Astrocyte (in vitro differentiated cells and primary cell): ENCODE measurements at regions not wholly inside any gene's neighbourhood (a gene's known extent, or its start where the extent isn't known, plus 50 kb on each side); places are given as distances from the start of the nearest gene placed in this dataset.

Experiments used
- DNase-seq: peaks from one replicate; pipeline ENCODE4 v3.0.0-alpha.2; 2010; ENCODE audit warnings: low read depth
- FAIRE-seq: peaks from 2 replicates; lab custom pipeline; 2011; peaks lifted over from hg19 to GRCh38; lab: Jason Lieb, UNC
- H2AFZ ChIP-seq: 2 replicates; pipeline ENCODE4 v1.6.0; 2012; ENCODE audit warnings: low read depth, low read length, inconsistent platforms
- H3K27ac ChIP-seq: 2 replicates; pipeline ENCODE4 v1.5.1; 2011; ENCODE audit warnings: low read depth, low read length, inconsistent platforms
- H3K27me3 ChIP-seq: 2 replicates; pipeline ENCODE4 v1.6.0; 2011; ENCODE audit warnings: low read length, inconsistent platforms; ENCODE audit not compliant: insufficient read depth
- H3K36me3 ChIP-seq: 2 replicates; pipeline ENCODE4 v1.5.1; 2011; ENCODE audit warnings: low read length, inconsistent platforms; ENCODE audit not compliant: insufficient read depth
- H3K4me1 ChIP-seq: 2 replicates; pipeline ENCODE4 v1.5.1; 2011; ENCODE audit warnings: low read length, inconsistent platforms; ENCODE audit not compliant: insufficient read depth
- H3K4me2 ChIP-seq: 2 replicates; pipeline ENCODE4 v1.6.0; 2012; ENCODE audit warnings: low read length, inconsistent platforms
- H3K4me3 ChIP-seq: 2 replicates; pipeline ENCODE4 v1.5.1; 2011; ENCODE audit warnings: low read depth, mild to moderate bottlenecking, low read length, inconsistent platforms; ENCODE audit not compliant: insufficient read depth
- H3K79me2 ChIP-seq: 2 replicates; pipeline ENCODE4 v1.6.0; 2012; ENCODE audit warnings: mild to moderate bottlenecking, low read length, inconsistent platforms; ENCODE audit not compliant: insufficient read depth
- H3K9ac ChIP-seq: 2 replicates; pipeline ENCODE4 v1.6.0; 2012; ENCODE audit warnings: mild to moderate bottlenecking, low read length, inconsistent platforms
- H3K9me3 ChIP-seq: 2 replicates; pipeline ENCODE4 v1.5.1; 2012; ENCODE audit warnings: low read depth, mild to moderate bottlenecking, low read length, inconsistent platforms; ENCODE audit not compliant: insufficient read depth
- H4K20me1 ChIP-seq: 2 replicates; pipeline ENCODE4 v1.6.0; 2012; ENCODE audit warnings: low read length, inconsistent platforms; ENCODE audit not compliant: insufficient read depth
- H3K27ac Mint-ChIP-seq: one replicate; pipeline ENCODE4 v1.8.0; 2021; ENCODE audit warnings: mild to moderate bottlenecking, mixed read lengths; ENCODE audit not compliant: unreplicated experiment
- H3K27me3 Mint-ChIP-seq: one replicate; pipeline ENCODE4 v1.8.0; 2021; ENCODE audit warnings: low read depth, mixed read lengths; ENCODE audit not compliant: unreplicated experiment
- H3K36me3 Mint-ChIP-seq: one replicate; pipeline ENCODE4 v1.8.0; 2021; ENCODE audit warnings: low read depth, mixed read lengths; ENCODE audit not compliant: unreplicated experiment
- H3K4me1 Mint-ChIP-seq: one replicate; pipeline ENCODE4 v1.8.0; 2021; ENCODE audit warnings: low read depth, mixed read lengths; ENCODE audit not compliant: unreplicated experiment
- H3K4me3 Mint-ChIP-seq: one replicate; pipeline ENCODE4 v1.8.0; 2021; ENCODE audit warnings: mild to moderate bottlenecking, moderate library complexity, mixed read lengths; ENCODE audit not compliant: unreplicated experiment
- H3K9me3 Mint-ChIP-seq: one replicate; pipeline ENCODE4 v1.8.0; 2021; ENCODE audit warnings: mild to moderate bottlenecking, mixed read lengths; ENCODE audit not compliant: unreplicated experiment
- EZH2 ChIP-seq: IDR thresholded peaks from 2 replicates; pipeline ENCODE4 v1.6.1; 2012; ENCODE audit warnings: mild to moderate bottlenecking, low read length, inconsistent platforms; ENCODE audit not compliant: insufficient read depth
- TF ChIP-seq, protein P1 (sequence below): IDR thresholded peaks from 2 replicates; pipeline ENCODE4 v1.5.1; 2011; ENCODE audit warnings: low read depth, mild to moderate bottlenecking, inconsistent platforms, low read length, moderate library complexity; ENCODE audit not compliant: insufficient read depth

GRCh38 chr1:162918151-162918754 lies 57.3 kb upstream of the CCDC190 start:
- no peaks in the 10 kb centered on the region for H3K36me3 Mint-ChIP-seq
- H3K4me3 Mint-ChIP-seq = no peak overlapping the region
- peaks cover 7% of the 10 kb centered on the region for H3K9me3 Mint-ChIP-seq
- Histone ChIP-seq H3K79me2 (no peaks in the 10 kb centered on the region), H3K36me3 (no peaks in the 10 kb centered on the region), H3K4me2 (no peak overlapping the region), H3K4me3 (no peak overlapping the region), H4K20me1 (no peaks in the 10 kb centered on the region), H3K27ac (no peak overlapping the region), H3K27me3 (no peaks in the 10 kb centered on the region), H2AFZ (no peak overlapping the region), H3K4me1 (peaks cover 10% of the 10 kb centered on the region), H3K9me3 (no peaks in the 10 kb centered on the region), H3K9ac (no peak overlapping the region)
- DNase-seq (no peak), FAIRE-seq (no peak)
- peaks cover 10% of the 10 kb centered on the region for H3K4me1 Mint-ChIP-seq
- H3K27me3 Mint-ChIP-seq = no peaks in the 10 kb centered on the region
- no peak for TF ChIP-seq EZH2
- TF ChIP-seq, protein P1, sequence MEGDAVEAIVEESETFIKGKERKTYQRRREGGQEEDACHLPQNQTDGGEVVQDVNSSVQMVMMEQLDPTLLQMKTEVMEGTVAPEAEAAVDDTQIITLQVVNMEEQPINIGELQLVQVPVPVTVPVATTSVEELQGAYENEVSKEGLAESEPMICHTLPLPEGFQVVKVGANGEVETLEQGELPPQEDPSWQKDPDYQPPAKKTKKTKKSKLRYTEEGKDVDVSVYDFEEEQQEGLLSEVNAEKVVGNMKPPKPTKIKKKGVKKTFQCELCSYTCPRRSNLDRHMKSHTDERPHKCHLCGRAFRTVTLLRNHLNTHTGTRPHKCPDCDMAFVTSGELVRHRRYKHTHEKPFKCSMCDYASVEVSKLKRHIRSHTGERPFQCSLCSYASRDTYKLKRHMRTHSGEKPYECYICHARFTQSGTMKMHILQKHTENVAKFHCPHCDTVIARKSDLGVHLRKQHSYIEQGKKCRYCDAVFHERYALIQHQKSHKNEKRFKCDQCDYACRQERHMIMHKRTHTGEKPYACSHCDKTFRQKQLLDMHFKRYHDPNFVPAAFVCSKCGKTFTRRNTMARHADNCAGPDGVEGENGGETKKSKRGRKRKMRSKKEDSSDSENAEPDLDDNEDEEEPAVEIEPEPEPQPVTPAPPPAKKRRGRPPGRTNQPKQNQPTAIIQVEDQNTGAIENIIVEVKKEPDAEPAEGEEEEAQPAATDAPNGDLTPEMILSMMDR = no peak
- no peak overlapping the region for H3K27ac Mint-ChIP-seq

DNA sequence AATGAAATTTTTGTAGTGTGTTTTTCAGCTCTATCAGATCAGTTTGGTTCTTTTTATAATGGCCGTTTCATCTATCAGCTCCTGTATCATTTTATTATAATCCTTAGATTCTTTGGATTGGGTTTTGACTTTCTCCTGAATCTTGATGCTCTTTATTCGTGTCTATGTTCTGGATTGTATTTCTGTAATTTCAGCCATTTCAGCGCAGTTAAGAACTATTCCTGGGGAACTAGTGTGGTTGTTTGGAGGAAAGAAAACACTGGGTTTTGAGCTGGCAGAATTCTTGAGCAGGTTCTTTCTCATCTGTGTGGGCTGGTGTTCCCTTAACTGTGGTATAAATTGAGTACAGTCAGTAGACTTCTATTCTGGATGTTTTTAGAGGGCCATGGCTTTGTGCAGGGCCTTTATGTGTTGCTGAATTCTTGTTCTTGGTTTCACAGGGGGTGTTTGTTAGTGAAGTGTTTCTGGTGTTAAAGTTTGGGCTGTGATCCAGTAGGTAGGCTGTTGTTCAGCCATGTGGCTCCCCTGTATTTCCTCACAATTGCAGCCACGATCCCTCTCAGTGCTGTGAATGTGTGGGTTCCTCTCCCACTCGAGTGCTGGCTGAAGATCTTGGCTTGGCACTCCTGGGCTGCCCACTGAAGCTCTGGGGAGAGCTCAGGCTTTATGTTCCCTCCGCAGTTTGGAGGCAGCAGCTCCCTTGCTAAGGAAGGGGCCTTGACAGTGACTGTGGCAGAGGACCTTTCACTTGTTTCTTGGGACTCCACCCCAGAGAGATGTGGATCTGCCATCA lies 56.0 kb upstream of the CCDC190 start:
- Histone ChIP-seq H2AFZ (peak overlapping the region; percentile 13), H3K9ac (peak overlapping the region; percentile 43), H3K79me2 (no peaks in the 10 kb centered on the region), H3K9me3 (no peaks in the 10 kb centered on the region), H3K27ac (peak overlapping the region; percentile 67), H3K27me3 (no peaks in the 10 kb centered on the region), H3K4me3 (no peak overlapping the region), H3K4me1 (peaks cover 9% of the 10 kb centered on the region), H4K20me1 (no peaks in the 10 kb centered on the region), H3K4me2 (peak overlapping the region; percentile 44), H3K36me3 (no peaks in the 10 kb centered on the region)
- Mint-ChIP-seq H3K27me3 (no peaks in the 10 kb centered on the region), H3K4me3 (no peak overlapping the region), H3K27ac (peak overlapping the region; percentile 36), H3K36me3 (peaks cover 2% of the 10 kb centered on the region), H3K4me1 (peaks cover 10% of the 10 kb centered on the region), H3K9me3 (peaks cover 9% of the 10 kb centered on the region)
- TF ChIP-seq, protein P1 = no peak
- TF ChIP-seq EZH2 = no peak
- FAIRE-seq = peak; percentile 64
- no peak for DNase-seq
